HG03571 (cell line): ENCODE measurements at regions not wholly inside any gene's neighbourhood (a gene's known extent, or its start where the extent isn't known, plus 50 kb on each side); places are given as distances from the start of the nearest gene placed in this dataset.
"Not testable (repeated sequence)": the region's sequence is repeated elsewhere in the genome, so short reads cannot be mapped to it uniquely, and the experiment has no call there.

Source experiments
- ATAC-seq: cut with Tn5 transposase; IDR thresholded peaks from one replicate; pipeline ENCODE4 v1.9.1; 2021; ENCODE audit not compliant: unreplicated experiment

GRCh38 chr17:71176928-71177443 lies 943.8 kb upstream of the SOX9 start:
- no peak for ATAC-seq

- no peak for ATAC-seq
Measured at GRCh38 chr17:71180801-71181385, 939.9 kb upstream of the SOX9 start.

GRCh38 chr17:71183066-71183660 lies 937.7 kb upstream of the SOX9 start:
- ATAC-seq, result no peak

- ATAC-seq, result no peak
Measured at GRCh38 chr17:71184716-71185115, 936.1 kb upstream of the SOX9 start.

GRCh38 chr17:71187145-71187878 lies 933.5 kb upstream of the SOX9 start:
- ATAC-seq, result no peak

GRCh38 chr17:71188811-71189492 lies 931.9 kb upstream of the SOX9 start:
- no peak for ATAC-seq

GRCh38 chr17:71189493-71189831 lies 931.4 kb upstream of the SOX9 start:
- no peak for ATAC-seq

GRCh38 chr17:71192039-71192555 lies 928.7 kb upstream of the SOX9 start:
- no peak for ATAC-seq

GRCh38 chr17:71192848-71193247 lies 928.0 kb upstream of the SOX9 start:
- ATAC-seq, result no peak

GRCh38 chr17:71200597-71200996 lies 920.2 kb upstream of the SOX9 start:
- ATAC-seq, result no peak

GRCh38 chr17:71201639-71202038 lies 919.2 kb upstream of the SOX9 start:
- ATAC-seq, result no peak

- no peak for ATAC-seq
Measured at GRCh38 chr17:71202449-71202848, 918.4 kb upstream of the SOX9 start.

- no peak for ATAC-seq
Measured at GRCh38 chr17:71203953-71204352, 916.9 kb upstream of the SOX9 start.

GRCh38 chr17:71205951-71206350 lies 914.9 kb upstream of the SOX9 start:
- not testable (repeated sequence) for ATAC-seq

GRCh38 chr17:71208111-71208704 lies 912.6 kb upstream of the SOX9 start:
- ATAC-seq, result no peak

GRCh38 chr17:71213936-71214335 lies 906.9 kb upstream of the SOX9 start:
- ATAC-seq, result no peak

GRCh38 chr17:71217769-71218168 lies 903.1 kb upstream of the SOX9 start:
- no peak for ATAC-seq

- no peak for ATAC-seq
Measured at GRCh38 chr17:71224824-71225575, 895.8 kb upstream of the SOX9 start.

- ATAC-seq, result no peak
Measured at GRCh38 chr17:71227841-71228240, 893.0 kb upstream of the SOX9 start.

- ATAC-seq, result no peak
Measured at GRCh38 chr17:71229070-71229469, 891.8 kb upstream of the SOX9 start.
